ENCODE measurements at regions not wholly inside any gene's neighbourhood (a gene's known extent, or its start where the extent isn't known, plus 50 kb on each side); places are given as distances from the start of the nearest gene placed in this dataset.

DNA sequence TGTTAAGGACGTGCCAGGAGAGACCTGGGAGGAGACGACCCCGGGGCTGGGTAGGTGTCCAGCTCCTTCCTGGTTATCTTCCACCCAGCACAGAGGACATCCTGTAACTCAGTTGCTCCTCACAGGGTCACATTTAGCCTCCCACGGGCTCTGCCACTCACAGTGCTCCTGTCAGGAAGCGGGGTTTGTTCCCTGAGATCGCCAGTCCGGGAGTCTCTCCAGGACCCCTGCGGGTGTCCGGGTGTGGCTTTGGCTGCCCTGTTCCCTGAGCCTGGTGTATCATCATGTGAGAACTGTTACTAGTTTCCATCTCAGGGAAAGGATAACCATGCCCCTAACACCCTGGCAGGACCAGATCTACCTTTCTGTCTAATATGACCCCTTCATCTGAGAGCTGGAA is 158.2 kb upstream of the RUNX1 start:
- FAIRE-seq, result no peak
- DNase-seq (ENCODE audit: low spot score in 2 of 2), result no peak

DNA sequence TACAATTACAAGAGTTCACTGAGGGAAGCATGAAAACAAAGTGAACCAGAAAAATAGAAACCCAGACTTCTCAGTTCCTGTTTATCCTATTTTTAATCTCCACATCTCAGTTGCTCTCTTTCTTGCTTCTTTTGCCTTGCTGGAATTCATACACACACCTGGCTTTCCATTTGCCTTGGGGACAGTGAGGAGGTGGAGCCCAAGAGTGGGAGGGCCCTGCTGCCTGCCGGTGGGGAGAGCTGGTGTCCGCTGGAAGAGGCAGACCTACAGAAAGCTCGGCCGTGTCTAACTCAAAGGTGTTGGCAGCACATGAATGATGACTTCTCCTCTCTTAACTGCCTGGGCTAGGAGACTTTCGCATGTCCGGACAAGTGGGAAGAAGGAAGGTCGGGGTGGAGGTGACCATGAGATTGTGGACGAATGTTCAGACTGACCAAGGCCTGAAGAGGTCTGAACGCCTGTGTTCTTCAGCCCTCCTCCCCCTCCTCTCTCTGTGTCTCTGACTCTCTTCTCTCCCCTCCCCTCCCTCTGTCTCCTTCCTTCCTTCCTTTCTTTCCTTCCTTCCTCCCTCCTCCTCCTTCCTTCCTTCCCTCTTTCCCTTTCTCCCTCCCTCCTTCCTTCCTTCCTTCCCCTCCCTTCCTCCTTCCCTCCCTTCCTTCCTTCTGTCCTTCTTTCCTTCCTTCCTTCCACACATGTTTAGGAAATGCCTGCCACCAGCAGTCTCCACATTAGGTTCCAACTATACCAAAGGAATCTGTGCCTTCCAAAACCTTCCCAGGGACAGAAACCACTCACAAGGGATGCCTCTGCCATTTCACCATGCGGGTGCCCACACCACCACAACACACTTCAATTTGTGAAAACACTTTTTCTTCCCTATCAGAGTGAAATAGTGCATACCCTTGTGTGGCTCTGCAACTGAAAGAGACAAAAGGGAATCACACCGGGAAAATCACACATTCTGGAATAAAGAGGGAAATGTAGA is 157.3 kb upstream of the RUNX1 start:
- DNase-seq (ENCODE audit: low spot score in 2 of 2), result peak in 1 of 2 donors; percentile 11
- no peak for FAIRE-seq

DNA sequence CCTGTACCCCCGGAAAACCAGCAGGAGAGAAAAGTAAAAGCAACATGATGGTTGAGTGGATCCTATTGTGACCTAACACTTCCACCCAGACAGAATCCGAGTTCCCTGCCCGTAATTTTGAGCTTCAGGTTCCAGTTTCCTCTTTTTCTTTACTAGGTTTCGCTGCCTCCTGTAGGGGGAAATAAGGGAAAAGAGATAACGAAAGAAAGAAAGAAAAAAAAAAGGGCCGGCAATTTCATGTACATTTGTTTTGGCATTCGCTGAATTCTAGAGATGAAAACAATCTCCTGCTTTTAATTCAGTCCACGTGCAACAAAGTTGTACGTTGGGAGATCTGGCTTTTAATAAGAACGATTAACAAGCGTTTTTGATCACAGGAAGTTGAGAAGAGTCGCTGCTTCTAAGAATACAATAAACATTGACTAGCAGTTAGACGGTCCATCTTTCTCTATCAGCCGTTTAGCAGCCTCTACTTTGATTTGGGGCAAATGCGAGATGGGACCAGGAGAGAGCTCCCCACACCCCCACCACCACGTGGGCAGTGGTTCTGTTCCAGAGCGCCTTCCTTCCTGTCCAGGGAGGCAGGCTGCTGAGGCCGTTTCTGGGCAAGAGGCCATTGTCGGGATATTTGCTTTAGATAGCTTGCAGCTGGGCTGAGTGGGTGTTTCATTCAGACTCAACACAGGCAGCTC is 155.9 kb upstream of the RUNX1 start:
- no peak for FAIRE-seq
- peak in 1 of 2 donors; percentile 30 for DNase-seq (ENCODE audit: low spot score in 2 of 2)

DNA sequence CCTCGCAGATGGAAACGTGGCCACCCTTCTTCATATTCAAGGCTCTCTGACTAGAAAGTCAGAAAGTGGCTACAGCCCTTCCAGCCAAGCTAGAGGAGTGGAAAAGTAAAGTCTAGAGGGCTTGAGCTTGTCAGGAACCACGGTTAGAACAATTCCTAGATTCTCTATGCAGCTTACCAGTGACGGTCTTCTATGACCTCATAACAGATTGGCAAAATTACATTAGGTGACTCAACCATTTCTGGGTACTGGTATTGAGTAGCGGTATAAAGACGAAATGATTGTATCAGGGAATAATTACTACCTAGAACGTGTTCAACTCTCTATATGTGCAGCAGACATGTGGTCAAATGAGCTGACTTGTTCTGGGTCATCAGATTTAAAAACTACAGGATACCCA is 155.0 kb upstream of the RUNX1 start:
- FAIRE-seq, result no peak
- no peak for DNase-seq (ENCODE audit: low spot score in 2 of 2)

DNA sequence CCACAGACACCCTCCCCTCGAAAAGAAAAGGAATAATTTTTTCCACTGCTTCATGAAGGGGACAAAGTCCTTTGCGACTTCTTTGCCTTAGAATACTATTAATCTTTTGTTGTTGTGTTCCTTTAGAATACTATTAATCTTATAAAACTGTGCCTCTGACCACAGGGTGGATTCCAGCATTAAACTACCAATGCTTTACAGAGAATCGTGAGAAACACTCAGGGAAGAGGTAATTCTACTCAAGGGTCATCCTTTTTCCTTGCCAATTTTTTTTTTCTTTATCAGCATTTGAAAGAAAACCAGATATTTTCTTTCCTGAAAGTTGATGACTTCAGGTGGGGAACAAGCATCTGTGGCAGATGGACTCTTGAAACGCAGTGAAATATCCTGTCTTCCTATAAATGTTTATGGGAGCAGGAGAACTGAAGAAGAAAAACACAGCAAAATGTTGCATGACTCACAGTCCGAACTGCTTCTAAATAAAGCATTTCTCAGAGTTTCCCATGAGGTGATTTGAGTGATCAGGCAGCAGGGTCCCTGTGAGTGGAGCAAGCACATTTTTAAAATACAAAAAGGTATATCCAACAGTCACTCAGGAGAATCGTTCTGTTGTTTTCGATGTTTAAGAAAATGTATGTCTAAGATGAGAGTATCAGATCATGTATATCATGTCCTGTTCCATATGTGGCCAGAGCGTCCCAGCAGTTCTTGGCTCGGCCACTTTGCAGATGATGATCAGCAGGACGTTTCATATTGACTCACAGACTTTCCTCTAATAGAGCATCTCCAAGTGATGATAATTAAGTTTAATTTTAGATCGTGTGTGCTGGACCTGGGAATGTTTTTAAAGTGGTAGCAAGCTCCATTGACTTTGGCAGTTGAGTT is 154.2 kb upstream of the RUNX1 start:
- FAIRE-seq, result no peak
- no peak for DNase-seq (ENCODE audit: low spot score in 2 of 2)

DNA sequence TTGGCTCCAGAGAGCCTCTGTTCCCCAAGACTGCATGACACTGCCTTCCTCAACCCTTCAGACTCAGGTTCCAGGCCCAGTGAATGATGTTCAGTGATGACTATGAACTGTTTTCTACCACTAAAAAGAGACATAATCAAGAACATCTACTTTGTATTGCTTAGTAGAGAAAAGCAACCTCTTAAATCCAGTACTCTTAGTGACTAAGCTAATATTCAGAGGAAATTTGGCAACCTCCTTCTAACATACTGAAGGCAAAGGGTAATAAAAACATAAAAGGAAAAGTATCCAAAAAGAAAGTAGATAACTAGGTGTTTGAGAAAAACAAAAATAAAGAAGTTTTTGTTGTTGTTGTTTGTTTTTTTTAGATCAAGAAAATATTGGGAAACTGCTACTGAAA is 153.3 kb upstream of the RUNX1 start:
- DNase-seq (ENCODE audit: low spot score in 2 of 2) (no peak), FAIRE-seq (no peak)

DNA sequence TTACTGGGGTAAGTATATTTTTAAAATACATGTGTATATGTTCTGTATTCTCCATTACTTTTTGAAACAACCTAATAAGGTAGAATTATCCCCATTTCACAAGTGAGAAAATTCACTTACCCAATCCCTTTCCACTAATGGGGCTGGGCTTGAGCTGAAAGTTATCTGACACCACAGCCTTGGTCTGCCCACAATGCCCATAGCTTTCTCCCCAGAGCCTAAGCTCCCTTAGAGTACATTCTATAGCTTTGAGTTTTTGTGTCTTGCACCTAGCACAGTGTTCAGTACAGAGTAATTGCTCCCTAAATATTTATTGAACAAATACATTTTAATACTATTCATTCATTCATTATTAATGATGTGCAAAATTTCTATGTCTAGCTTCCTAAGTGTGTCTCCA is 152.7 kb upstream of the RUNX1 start:
- no peak for FAIRE-seq

DNA sequence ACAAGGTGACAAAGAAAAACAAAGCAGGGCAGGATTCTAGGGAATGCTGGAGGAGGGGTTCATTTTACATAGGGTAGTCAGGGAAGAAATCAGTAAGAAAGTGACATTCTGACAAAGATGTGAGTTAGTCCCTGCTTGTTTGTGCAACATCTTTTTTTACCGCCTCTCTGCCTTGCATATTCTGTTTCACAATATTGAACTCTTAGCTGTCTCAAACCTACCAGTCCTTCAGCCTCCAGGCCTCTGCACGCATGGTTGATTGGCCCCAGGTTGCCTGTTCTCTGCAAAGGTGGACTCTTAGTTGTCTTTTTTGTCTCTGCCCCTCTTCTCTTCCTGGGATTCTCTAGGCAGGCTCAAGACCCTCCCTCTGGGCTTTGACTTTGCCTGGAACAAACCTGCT is 152.2 kb upstream of the RUNX1 start:
- no peak for FAIRE-seq
- no peak for DNase-seq (ENCODE audit: low spot score in 2 of 2)

More for the DNA sequence above, 152.7 kb upstream of the RUNX1 start:
- DNase-seq (ENCODE audit: low spot score in 2 of 2), result no peak

DNA sequence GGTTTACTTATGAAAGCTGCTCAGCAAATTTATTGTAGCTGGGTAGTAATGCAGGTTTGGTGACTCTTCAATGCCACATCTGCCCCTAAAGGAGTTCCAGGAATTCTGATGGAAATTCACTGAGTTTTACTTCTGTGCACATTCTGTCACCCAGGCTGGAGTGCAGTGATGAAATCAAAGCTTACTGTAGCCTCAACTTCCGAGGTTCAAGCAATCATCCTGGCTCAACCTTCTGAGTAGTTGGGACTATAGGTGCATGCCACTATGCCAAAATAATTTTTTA is 150.6 kb upstream of the RUNX1 start:
- DNase-seq (ENCODE audit: low spot score in 2 of 2), result no peak
- no peak for FAIRE-seq

DNA sequence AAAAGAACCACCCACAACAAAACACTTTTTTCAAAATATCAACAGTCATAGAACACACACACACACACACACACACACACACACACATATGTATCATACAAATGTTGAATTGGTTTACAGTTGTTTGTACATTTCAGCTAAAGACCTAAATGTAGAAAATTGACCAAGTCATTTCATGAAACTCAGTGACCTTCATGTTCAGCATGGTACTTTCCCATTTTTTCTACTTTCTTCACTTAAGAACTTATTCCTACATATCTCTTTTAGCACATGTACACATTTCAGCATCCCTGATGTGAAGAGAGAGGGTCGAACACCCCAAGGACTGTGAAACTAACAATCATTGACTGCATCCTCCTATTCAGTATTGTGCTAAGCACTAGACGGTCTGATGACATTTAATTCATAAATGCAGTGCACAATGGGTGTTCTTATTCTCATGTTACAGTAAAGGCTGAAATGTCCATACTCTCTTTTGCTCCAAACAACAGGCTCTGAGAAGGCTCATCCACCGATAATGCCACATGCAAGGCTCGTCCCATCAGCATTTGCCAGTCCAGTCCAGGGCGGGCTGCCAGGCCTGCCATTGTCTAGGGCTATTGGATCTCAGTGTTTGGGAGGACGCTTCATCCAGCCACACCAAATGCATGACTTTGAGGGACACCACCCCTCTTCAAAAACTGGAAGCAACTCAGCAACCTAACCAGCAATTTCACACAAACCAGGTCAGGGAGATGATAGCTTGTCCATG is 150.1 kb upstream of the RUNX1 start:
- DNase-seq (ENCODE audit: low spot score in 2 of 2) (no peak), FAIRE-seq (no peak)

DNA sequence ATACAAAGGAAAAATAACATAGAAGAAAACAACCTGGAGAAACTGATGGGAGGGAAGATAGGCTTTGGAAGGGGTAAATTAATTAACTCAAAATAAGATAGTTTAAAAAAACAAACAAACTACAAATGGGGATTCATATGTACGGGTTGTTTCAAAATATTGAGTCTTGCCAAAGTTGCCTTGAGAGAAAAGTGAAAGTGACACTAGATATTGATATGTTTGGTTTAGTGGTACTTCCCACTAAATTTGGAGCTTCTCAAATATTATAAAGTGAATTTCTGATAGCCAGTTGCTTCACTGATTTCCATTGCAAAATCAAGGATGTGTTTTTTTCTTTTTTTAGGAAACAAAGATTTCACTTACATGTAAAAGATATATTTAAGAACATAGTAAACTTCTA is 149.5 kb upstream of the RUNX1 start:
- FAIRE-seq, result no peak

DNA sequence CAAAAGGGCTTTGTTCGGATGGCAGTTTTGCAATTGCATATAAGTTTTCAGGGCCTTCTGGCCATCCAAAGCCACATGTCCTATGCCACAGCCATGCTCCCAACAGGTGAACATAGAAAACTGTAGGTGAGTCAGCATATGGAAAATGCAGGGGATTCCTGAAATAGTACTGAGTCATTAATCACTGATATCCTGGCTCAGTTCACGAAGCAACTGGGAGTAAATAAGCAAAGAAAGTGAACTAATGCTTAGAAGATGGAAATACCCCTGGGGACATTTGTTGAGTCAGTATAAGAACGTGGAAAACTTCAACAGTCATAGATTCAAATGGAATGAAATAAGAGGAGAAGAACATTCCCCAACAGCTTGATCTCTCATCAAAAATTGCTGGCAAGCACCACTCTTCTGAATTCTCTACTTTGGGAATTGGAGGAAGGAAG is 148.9 kb upstream of the RUNX1 start:
- FAIRE-seq (no peak), DNase-seq (ENCODE audit: low spot score in 2 of 2) (no peak)

More for the DNA sequence above, 149.5 kb upstream of the RUNX1 start:
- no peak for DNase-seq (ENCODE audit: low spot score in 2 of 2)

DNA sequence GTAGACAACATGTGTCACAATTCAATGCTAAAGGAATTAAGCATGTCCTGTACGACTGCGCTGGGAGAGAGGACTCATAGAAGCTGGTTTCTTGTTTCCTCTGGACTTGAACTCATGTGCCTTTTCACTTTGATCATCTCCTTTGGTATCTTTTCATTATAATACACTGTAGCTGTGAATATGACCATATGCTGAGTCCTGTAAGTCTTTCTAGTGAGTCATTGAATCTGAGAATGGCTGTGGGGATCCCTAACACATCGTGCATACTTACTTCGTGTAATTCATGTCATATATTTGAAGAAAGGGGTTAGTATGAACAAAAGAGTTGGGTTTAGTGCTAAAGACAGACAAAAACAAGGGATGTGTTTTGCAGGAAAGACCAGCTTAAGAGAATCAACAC is 148.1 kb upstream of the RUNX1 start:
- FAIRE-seq (no peak), DNase-seq (ENCODE audit: low spot score in 2 of 2) (no peak)

DNA sequence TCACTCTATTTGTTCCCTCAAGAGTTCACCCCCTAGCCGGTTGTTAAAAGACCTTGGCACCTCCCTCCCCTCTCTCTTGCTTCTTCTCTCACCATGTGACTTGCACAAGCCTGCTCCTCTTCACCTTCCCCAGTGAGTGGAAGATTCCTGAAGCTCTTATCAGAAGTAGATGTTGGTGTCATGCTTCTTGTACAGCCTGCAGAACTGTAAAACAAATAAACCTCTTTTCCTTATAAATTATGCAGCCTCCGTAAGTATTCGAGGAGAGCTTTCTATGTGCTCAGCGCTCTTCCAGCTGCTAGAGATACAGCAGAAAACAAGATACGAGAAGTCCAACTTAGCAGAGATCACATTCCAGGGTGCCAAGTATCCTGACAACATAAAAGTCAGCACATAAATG is 147.0 kb upstream of the RUNX1 start:
- DNase-seq (ENCODE audit: low spot score in 2 of 2) (no peak), FAIRE-seq (no peak)

DNA sequence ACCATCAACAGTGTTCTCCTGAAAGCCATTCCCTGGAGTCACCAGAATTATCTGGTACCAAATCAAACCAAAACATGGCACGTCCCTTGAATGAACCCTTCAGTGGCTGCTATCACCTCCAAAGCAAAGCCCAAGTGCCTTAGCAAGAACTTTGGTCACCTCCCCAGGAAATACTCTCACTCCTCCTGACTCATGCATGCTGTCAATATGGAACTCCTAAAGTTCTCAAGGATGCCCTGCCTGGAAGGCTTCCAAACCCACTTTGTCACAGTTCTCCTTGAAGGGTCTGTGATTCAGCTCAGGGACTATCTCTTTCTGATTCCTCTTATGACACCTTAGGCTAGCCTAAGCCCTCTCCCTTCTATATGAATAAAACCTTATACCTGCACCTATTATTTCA is 146.1 kb upstream of the RUNX1 start:
- no peak for DNase-seq (ENCODE audit: low spot score in 2 of 2)
- FAIRE-seq, result no peak

DNA sequence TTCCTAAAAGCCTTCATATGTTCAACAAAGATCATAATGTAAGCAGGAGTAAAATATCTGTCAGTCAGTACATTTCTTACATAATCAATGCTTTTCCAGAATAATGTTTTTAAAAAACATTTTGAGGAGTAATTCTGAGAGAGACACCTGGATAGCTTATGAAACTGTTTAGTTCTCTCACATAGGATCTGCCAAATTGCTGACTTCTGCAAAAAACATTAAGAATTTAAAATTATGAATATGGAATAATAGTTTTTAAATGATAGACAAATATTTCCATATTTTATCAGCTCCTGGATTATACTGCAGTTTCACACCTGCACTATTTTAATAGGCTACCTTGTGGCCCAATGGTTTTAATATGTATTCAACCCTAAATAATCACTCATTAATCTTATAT is 142.7 kb upstream of the RUNX1 start:
- no peak for DNase-seq (ENCODE audit: low spot score in 2 of 2)
- no peak for FAIRE-seq

DNA sequence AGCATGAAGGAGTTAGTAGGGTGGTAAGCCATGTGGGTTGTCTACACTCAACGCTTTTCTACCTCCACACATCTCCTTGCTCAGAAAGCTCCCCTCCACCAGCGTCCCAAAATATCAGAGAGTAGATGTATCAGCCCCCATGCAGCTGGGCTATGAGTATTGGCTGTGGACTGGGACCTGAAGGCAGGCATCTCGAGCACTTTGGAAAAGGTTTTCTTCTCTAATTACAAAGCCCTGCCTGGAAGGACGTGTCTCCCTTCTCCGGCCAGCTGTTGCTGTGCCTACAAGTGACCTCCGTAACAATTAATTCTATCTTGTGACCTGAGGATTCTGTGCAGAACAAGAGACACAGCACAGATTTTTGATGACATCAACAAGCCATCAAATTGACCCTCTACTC is 142.0 kb upstream of the RUNX1 start:
- FAIRE-seq (no peak), DNase-seq (ENCODE audit: low spot score in 2 of 2) (no peak)

DNA sequence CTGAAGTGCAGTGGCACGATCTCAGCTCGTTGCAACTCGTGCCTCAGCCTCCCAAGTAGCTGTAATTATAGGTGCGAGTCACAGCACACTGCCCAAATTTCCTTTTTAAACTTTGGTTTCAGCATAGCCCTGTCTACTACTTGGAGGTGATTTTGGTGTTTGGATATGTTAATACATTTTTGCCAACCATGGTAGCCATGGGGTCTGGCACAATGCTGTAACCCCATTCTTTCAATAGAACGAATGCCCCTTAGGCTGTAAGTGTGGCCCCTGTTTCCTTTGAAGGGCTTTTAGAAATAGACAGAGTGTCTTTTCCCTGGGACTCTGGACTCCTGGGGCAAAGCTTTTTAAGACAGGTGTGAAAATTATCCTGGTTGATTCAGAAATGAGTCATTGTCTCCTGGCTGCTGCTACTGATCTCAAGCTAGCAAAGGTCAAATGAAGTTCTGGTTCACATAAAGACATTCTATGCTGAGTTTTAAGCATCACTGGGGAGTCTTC is 141.1 kb upstream of the RUNX1 start:
- DNase-seq (ENCODE audit: low spot score in 2 of 2) (no peak), FAIRE-seq (no peak)

DNA sequence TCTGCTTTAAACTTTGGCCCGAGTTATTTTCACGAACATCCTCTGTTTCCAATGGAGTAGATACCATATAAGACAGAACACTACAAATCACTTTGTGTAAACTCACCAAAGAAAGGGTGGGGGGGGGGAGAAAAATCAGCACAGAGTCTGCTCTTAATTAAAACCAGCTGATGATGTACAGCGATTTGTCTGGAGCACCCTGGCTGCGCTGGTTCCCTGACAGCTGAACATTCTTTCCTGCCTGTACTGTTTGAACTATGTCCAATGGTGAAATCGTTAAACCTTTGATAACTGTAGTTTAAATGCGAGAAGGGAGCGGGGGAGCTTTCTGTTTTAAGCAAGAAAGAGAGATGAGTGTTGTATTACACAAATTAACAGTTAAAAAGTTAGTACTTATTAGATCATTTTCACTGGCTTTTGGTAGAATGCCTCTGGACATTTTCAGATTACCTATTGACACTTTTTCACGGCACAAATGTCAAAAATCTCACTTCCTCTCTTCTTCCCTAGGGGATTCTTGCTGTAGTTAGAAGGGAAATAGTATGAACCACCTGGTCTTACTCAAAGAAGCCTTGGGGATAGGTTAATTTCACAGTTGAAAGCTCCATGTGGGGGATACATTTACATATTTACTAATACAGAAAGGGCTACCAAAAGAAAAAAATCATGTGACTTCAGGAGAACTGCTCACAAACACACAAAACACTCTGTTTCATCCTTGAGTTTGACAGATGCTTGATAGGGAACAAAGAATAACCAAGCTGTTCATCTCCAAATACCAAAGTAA is 140.2 kb upstream of the RUNX1 start:
- DNase-seq (ENCODE audit: low spot score in 2 of 2), result no peak
- FAIRE-seq, result no peak
